HG02981 (cell line): ENCODE measurements at regions not wholly inside any gene's neighbourhood (a gene's known extent, or its start where the extent isn't known, plus 50 kb on each side); places are given as distances from the start of the nearest gene placed in this dataset.
"Not testable (repeated sequence)": the region's sequence is repeated elsewhere in the genome, so short reads cannot be mapped to it uniquely, and the experiment has no call there.

Source experiments
- ATAC-seq: cut with Tn5 transposase; IDR thresholded peaks from one replicate; pipeline ENCODE4 v1.9.1; 2021; ENCODE audit warnings: mild to moderate bottlenecking, moderate library complexity; ENCODE audit not compliant: unreplicated experiment

DNA sequence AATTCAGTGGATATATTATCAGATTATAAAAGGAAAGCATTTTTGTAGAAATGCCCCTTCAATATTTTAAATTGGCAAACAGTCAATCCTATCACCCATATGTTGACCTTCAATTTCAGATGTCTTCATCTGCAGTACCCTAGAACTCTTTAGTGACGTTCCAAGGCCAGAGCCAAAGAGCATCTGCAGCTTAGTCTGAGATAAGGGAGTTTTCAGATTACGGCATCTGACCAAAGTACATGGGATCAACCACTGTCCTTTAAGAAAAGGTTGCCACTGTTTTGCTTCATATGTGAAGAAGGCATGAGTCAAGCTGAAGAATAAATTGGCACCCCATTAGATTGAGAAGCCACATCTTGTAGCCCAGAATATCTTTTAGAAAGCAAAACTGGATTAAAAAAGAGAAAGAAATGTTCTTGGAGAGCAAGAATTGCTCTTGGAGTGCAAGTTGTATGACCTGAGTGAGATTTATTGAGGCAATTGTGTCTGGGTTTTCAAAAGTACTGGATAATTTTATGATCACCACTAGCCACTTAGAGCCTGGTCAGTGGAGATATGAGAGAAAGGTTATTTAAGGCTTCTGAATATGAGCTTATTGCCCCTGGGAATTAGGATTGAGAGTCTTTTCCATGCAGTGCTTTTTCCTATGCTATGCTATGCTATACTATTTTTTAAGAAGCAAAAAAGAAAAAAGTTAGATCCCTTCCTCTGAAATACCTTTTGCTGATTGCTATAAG lies 251.9 kb upstream of the NR3C2 start:
- no peak for ATAC-seq

DNA sequence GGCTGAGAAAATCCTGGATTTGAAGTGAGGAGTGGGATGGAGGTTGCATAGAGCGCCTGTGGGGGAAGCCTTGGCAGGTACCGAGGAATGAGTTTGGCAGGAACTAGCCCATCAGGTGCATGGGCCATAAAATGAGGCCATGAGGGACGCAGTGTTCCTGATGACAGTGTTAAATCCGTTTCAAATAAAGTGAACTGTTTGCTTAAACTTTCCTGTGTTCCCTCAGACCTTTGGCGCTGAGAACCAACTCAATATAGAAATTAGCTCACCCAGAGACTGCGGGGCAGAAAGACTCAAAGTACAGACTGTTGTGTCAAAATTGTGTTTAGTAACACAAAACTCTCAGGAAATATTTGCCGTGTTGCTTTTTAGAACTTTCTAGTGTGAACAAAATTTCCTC lies 250.0 kb upstream of the NR3C2 start:
- ATAC-seq: no peak

GRCh38 chr4:148686449-148686848 lies 244.2 kb upstream of the NR3C2 start:
- ATAC-seq: no peak

DNA sequence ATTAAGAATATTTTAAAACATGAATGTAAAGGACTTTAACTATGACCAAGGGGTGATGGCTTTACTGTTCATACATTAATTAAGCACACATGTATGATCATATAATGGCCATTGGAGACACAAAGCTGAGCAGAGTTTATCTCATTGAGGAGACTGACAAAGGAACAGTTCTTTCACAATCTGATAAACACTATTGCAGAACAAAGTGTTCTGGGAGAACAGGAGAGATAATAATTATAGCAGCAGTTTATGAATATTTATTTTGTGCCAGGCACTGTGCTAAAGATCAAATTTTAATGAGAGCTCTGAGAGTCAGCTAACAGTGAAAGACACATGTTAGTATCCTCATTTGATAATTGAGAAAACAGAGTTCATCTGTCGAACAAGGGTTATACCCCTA lies 242.4 kb upstream of the NR3C2 start:
- ATAC-seq: no peak

DNA sequence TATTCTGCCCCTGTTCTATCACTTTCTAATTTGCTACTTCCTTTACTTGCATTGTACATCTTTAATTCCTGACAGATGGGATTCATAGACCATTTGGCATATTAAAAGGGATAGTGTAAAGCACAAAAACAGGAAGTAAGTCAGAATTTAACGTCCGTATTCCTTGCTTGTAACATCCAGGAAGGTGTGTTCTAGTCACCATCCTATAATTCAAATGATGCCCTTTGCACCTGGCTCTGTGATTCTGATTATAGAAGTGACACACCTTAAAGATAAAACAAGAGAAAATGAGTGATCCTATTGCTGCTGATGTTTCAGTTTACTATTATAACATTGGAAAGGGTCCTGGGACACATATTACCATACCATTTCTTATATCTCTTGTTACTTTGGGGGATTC lies 238.7 kb upstream of the NR3C2 start:
- no peak for ATAC-seq

DNA sequence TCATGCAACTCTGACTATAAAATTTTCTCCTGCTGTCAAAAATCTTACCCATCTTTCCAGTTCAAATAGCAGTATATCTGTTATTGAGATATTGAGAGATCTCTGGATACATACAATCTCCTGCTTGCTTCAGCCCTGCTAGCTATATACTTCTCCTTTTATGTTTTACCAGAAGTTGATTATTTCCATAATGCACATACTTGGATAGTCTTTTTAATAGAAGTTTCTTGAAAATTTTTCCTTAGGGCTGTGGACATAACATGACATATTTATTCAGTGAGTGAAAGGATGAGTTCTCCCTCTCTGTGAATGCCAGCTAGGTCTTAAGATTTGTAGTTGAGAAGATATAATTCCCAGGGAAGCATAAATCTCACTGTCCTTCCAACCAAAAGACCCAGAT lies 234.1 kb upstream of the NR3C2 start:
- no peak for ATAC-seq

GRCh38 chr4:148674876-148675275 lies 232.7 kb upstream of the NR3C2 start:
- no peak for ATAC-seq

GRCh38 chr4:148664636-148665035 lies 222.4 kb upstream of the NR3C2 start:
- ATAC-seq: no peak

DNA sequence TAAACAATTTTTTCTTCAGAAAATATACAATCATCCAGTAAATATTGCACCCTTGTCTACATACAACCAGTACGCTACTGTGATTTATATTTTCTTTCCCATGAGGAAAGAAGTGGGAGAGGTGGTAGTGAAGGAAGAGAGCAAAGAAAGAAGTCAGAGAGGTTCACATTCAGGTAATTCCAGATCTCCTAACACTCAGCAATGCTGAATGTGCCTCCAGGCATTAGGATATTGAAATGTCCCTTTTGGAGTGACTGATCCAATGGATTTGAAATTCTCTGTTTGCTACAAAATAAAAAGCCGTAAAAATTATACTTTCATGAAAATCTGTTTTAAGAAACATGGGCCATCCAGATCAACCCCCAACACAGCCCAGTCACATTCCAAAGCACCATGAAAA lies 211.9 kb upstream of the NR3C2 start:
- ATAC-seq: no peak

DNA sequence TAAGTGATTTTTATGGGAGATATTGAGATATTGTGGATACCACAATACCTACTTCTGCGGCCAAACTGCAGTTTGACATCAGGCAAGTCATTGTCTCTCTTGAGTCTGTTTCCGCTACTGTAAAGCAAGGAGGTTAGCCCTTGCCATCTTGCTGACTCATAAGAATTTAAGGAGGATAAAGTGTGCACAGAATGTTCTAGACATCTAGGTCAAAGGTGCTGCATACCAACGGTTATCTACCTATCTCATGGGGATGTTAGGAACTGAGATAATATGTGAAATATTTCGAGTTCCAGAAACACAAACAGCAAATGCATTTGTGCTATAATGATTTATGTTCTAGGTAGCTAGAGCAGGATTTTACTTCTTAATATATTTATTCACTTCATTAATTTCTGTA lies 211.5 kb upstream of the NR3C2 start:
- no peak for ATAC-seq

DNA sequence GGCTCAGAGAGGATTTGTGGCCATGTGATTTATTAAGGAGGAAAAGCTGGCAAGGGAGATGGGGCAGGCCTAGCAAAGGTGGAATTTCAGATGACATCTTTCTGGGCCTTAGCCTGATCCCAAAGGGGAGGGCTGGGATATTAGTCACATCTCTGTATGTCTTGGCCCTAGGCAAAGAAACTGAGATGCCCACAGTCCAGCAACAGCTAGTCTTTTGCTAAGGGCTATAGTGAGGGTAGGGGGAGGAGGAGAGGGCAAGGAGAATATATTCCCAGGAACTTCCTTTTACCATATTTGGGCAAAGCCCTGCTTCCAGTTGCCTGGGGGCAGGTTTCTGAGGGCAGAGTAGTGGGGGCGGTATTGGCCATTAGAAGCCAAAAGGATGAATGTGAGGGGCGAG lies 209.8 kb upstream of the NR3C2 start:
- no peak for ATAC-seq

GRCh38 chr4:148649652-148650331 lies 207.6 kb upstream of the NR3C2 start:
- ATAC-seq: no peak

GRCh38 chr4:148643851-148644250 lies 201.6 kb upstream of the NR3C2 start:
- no peak for ATAC-seq

DNA sequence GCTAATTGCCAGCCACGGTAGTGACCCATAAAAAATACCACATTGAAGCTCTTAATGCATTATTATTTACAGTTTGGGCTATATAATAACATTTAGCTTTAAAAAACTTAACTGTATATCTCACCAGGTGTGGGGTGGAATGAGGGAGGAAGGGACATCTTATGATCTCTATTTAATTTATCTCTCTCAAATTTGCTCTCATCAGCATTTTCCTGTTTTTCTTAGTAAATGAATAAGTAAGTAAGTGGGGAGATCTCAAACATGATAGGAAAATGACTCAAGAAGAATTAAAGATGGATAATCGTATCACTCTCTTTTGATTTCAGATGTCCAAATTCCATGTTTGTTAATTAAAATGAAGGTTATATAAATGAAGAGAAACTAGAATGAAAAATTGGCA lies 200.7 kb upstream of the NR3C2 start:
- ATAC-seq: no peak

GRCh38 chr4:148638079-148638478 lies 195.9 kb upstream of the NR3C2 start:
- ATAC-seq: not testable (repeated sequence)

DNA sequence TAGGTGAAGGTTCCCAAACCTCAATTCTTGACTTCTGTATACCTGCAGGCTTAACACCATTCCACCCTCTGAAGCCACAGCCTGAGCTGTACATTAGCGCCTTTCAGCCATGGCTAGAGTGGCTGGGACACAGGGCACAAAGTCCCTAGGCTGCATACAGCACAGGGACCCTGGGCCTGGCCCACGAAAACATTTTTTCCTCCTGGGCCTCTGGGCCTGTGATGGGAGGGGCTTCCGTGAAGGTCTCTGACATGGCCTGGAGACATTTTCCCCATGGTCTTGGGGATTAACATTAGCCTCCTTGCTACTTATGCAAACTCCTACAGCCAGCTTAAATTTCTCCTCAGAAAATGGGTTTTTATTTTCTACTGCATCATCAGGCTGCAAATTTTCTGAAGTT lies 195.2 kb upstream of the NR3C2 start:
- not testable (repeated sequence) for ATAC-seq

DNA sequence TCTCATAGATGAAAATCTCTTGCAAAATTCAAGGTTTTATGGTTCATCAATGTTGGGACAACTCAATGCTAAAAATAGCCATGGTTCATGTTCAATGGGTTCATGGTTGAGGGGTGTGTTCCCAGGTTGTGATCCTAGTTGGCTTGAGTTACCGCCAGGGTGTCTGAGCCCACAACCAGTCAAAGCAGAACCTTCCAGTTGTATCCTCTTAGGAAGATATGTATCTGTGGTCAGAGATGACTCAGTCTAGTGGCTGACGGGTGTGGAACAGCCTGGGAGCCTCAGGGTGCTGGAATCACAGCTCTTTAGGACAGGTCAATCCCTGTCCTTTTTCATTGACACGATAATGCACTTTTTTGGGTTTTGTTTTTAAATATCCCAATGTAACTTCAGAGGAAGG lies 192.3 kb upstream of the NR3C2 start:
- no peak for ATAC-seq

DNA sequence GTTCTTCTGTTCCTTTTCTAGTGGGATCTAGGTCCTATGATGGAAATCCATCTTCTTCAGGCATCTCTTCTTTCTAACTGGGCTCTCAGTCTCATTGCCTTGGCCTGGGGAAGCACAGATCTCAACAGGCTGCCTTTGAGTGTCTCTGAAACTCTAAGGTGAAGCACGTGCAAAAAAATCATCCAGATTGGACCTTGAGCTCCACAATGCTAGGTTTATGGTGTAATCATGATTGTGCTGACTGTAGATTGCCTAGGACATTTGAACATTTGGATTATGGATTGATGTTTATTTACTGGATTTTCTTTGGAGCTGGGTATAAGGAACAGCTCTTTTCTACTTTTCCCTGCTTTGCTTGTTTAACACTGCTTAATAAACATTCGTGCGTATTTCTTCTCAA lies 191.5 kb upstream of the NR3C2 start:
- ATAC-seq: no peak

DNA sequence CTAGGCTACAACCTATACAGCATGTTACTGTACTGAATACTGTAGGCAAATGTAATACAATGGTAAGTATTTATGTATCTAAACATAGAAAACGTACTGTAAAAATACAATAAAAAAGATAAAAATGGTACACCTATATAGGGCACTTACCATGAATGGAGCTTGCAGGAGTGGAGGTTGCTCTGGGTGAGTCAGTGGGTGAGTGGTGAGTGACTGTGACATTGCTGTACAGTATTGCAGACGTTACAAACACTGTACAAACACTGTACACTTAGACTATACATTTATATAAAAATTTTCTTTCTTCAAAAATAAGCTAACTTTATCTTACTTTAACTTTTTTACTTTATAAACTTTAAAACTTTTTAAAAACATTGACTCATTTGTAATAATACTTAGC lies 190.3 kb upstream of the NR3C2 start:
- ATAC-seq: no peak

DNA sequence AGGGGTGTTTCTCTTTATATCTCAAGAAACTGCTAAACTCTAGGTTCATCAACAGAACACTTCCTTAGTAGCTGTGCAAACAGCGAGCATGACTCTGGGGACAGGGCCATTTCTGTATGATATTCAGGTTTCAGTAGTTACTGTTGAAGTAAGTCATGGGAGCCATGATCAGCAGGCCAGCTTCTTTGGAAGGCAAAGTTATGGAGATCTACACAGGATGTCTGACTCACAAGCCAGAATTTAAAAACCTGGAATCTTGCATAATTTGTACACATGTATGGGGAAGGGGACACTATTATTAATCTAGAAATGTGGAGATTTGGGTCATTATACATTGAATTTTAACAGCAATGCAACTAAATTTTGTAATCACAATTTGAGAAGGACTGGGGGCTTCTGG lies 187.8 kb upstream of the NR3C2 start:
- no peak for ATAC-seq

DNA sequence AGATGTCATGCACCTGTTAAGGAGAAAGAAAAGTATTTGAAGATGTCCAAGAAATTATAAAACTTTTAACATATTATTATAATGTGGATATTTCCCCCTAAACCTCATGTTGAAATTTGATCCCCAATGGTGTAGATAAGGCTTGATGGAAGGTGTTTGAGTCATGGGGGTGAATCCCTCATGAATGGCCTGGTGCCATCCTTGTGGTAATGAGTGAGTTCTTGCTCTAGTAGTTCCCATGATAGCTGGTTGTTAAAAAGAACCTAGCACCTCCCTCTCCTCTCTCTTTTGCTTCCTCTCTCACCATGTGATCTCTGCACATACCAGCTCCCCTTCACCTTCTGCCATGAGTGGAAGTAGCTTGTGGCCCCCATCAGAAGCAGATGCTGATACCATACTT lies 176.6 kb upstream of the NR3C2 start:
- ATAC-seq: no peak

DNA sequence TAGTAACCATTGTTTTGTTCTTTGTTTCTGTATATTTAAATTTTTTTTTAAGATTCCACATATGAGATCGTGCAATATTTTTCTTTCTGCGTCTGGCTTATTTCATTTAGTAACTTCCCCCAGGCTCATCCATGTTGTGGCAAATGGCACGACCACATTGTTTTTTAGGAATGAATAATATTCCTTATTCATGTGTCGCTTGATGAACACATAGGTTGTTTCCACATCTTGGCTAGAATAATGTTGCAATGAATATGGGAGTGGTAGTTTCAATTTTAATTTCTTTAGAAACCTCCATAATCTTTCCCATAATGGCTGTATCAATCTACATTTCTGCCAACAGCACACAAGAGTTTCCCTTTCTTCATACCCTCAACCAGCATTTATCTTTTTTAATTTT lies 166.8 kb upstream of the NR3C2 start:
- ATAC-seq: no peak
